ENCODE measurements at regions not wholly inside any gene's neighbourhood (a gene's known extent, or its start where the extent isn't known, plus 50 kb on each side); places are given as distances from the start of the nearest gene placed in this dataset.
"Not testable (repeated sequence)": the region's sequence is repeated elsewhere in the genome, so short reads cannot be mapped to it uniquely, and the experiment has no call there.

DNA sequence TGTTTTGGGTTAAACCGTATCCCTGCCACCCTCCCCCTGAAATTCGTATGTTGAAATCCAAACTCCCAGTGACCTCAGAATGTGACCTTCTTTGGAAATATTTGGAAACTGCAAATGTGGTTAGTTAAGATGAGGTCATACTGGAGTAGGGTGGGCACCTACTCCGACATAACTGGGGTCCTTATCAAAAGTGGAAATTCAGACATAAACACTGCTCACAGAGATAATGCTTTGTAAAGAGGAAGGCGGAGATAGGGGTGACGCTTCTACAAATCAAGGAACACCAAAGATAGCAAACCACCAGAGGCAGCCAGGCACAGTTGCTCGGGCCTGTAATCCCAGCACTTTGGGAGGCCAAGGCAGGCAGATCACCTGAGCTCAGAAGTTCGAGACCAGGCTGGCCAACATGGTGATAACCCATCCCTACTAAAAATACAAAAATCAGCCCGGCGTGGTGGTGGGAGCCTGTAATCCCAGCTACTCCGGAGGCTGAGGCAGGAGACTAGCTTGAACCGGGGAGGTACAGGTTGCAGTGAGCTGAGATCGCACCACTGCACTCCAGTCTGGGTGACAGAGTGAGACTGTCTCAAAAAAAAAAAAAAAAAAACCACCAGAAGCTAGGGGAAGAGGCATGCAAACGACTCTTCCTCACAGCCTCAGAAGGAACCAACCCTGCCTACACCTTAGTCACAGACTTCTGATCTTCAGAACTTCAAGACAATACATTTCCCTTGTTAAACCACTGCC, 51.1 kb upstream of the CHD2 start:
- Histone ChIP-seq H3K27me3 (ENCODE audit: control insufficient read depth in 2 of 2, insufficient read depth in 2 of 2, low read length in 2 of 2) (no peaks in the 10 kb centered on the region), H3K36me3 (ENCODE audit: control insufficient read depth in 2 of 2, insufficient read depth in 2 of 2, low read length in 2 of 2) (no peaks in the 10 kb centered on the region), H3K27ac (ENCODE audit: low read depth in 2 of 2, low read length in 2 of 2) (peak overlapping the region in 1 of 2 donors; percentile 38)

GRCh38 chr15:92850218-92850617, 49.9 kb upstream of the CHD2 start:
- not testable (repeated sequence) for H3K36me3 ChIP-seq (ENCODE audit: control insufficient read depth in 2 of 2, insufficient read depth in 2 of 2, low read length in 2 of 2); H3K4me3 ChIP-seq (ENCODE audit: low read length in 2 of 2); H3K9ac ChIP-seq (ENCODE audit: low read depth in 1 of 2, low read length in 2 of 2); H3K4me1 ChIP-seq (ENCODE audit: control insufficient read depth in 2 of 2, insufficient read depth in 2 of 2, low read length in 2 of 2); H3K27ac ChIP-seq (ENCODE audit: low read depth in 2 of 2, low read length in 2 of 2); H3K9me3 ChIP-seq (ENCODE audit: control insufficient read depth in 2 of 2, low read length in 2 of 2); H3K27me3 ChIP-seq (ENCODE audit: control insufficient read depth in 2 of 2, insufficient read depth in 2 of 2, low read length in 2 of 2)

More for the DNA sequence above, 51.1 kb upstream of the CHD2 start:
- Histone ChIP-seq H3K4me1 (ENCODE audit: control insufficient read depth in 2 of 2, insufficient read depth in 2 of 2, low read length in 2 of 2) (peaks cover 12% of the 10 kb centered on the region in 2 donors), H3K4me3 (ENCODE audit: low read length in 2 of 2) (peak overlapping the region in 1 of 2 donors; percentile 20), H3K9me3 (ENCODE audit: control insufficient read depth in 2 of 2, low read length in 2 of 2) (no peaks in the 10 kb centered on the region), H3K9ac (ENCODE audit: low read depth in 1 of 2, low read length in 2 of 2) (no peak overlapping the region)

Measured in mucosa of rectum (tissue), 2 donors.